ENCODE measurements at regions not wholly inside any gene's neighbourhood (a gene's known extent, or its start where the extent isn't known, plus 50 kb on each side); places are given as distances from the start of the nearest gene placed in this dataset.

- TF ChIP-seq CTCF (IDR thresholded peaks at IDR 0.05) (no peak), POLR2A (IDR thresholded peaks at IDR 0.05) (no peak), POLR2AphosphoS5 (IDR thresholded peaks at IDR 0.05) (no peak), EP300 (IDR thresholded peaks at IDR 0.05) (no peak)
Observed at GRCh38 chr4:153112041-153112441, 92.2 kb upstream of the TRIM2 start.

All from suprapubic skin (tissue), 4 donors.